Globus pallidus (tissue), 1 donor: ENCODE measurements at regions not wholly inside any gene's neighbourhood (a gene's known extent, or its start where the extent isn't known, plus 50 kb on each side); places are given as distances from the start of the nearest gene placed in this dataset.
"Not testable (repeated sequence)": the region's sequence is repeated elsewhere in the genome, so short reads cannot be mapped to it uniquely, and the experiment has no call there.

Source experiments
- DNase-seq: peaks from one replicate; pipeline ENCODE4 v3.0.0-alpha.2; 2015; ENCODE audit warnings: low spot score

GRCh38 chr20:48126227-48126740 is 341.0 kb upstream of the SULF2 start:
- no peak for DNase-seq

- no peak for DNase-seq
These were observed 339.7 kb upstream of the SULF2 start for GRCh38 chr20:48124960-48125359.

- no peak for DNase-seq
These were observed 339.0 kb upstream of the SULF2 start for GRCh38 chr20:48124181-48124782.

- DNase-seq, result no peak
These were observed 334.8 kb upstream of the SULF2 start for GRCh38 chr20:48120120-48120519.

- not testable (repeated sequence) for DNase-seq
These were observed 334.1 kb upstream of the SULF2 start for GRCh38 chr20:48119389-48119788.

GRCh38 chr20:48115502-48115901 is 330.2 kb upstream of the SULF2 start:
- DNase-seq, result no peak

- DNase-seq, result no peak
These were observed 322.3 kb upstream of the SULF2 start for GRCh38 chr20:48107560-48107959.

GRCh38 chr20:48106428-48106827 is 321.1 kb upstream of the SULF2 start:
- no peak for DNase-seq

GRCh38 chr20:48105526-48105925 is 320.2 kb upstream of the SULF2 start:
- no peak for DNase-seq

GRCh38 chr20:48102931-48103660 is 317.8 kb upstream of the SULF2 start:
- DNase-seq, result no peak

GRCh38 chr20:48102076-48102787 is 317.0 kb upstream of the SULF2 start:
- DNase-seq, result no peak

GRCh38 chr20:48100483-48100882 is 315.2 kb upstream of the SULF2 start:
- DNase-seq, result no peak

GRCh38 chr20:48098866-48099265 is 313.6 kb upstream of the SULF2 start:
- no peak for DNase-seq

- no peak for DNase-seq
These were observed 312.8 kb upstream of the SULF2 start for GRCh38 chr20:48098099-48098498.

- DNase-seq, result no peak
These were observed 311.9 kb upstream of the SULF2 start for GRCh38 chr20:48096957-48097890.

GRCh38 chr20:48096212-48096875 is 311.1 kb upstream of the SULF2 start:
- no peak for DNase-seq

GRCh38 chr20:48094944-48095343 is 309.7 kb upstream of the SULF2 start:
- DNase-seq, result no peak

- DNase-seq, result no peak
These were observed 309.0 kb upstream of the SULF2 start for GRCh38 chr20:48094196-48094749.

- no peak for DNase-seq
These were observed 307.5 kb upstream of the SULF2 start for GRCh38 chr20:48092596-48093280.

GRCh38 chr20:48090784-48091183 is 305.5 kb upstream of the SULF2 start:
- no peak for DNase-seq
